HepG2 (cell line): ENCODE measurements at regions not wholly inside any gene's neighbourhood (a gene's known extent, or its start where the extent isn't known, plus 50 kb on each side); places are given as distances from the start of the nearest gene placed in this dataset.

Experiments
- ATAC-seq: fragments of 200-7000 bp; cut with Tn5 transposase; 3 replicates; pipeline ENCODE4 v1.9.1; 2020; ENCODE audit warnings: mild to moderate bottlenecking, moderate library complexity
- BruUV-seq: library from RNA; stranded (reverse); fragments of 400-500 nt; replicated peaks from 2 replicates; lab custom pipeline; 2021; lab: Mats Ljungman, UMichigan
- CTCF ChIA-PET: fragments of 300-600 bp; formaldehyde crosslinking; extraction: SDS; loops from one replicate; lab custom pipeline; 2021; ENCODE audit warnings: low total read pairs, inconsistent platforms, low intra/inter-chr PET ratio; lab: Yijun Ruan, JAX
- POLR2A ChIA-PET: fragments of 350-600 bp; sonication (Branson Sonifier 250); formaldehyde crosslinking; loops from one replicate; lab custom pipeline; 2020; ENCODE audit warnings: antibody characterized with exemption, inconsistent platforms; lab: Yijun Ruan, JAX
- DNase-seq: peaks from one replicate; pipeline ENCODE4 v3.0.0-alpha.2; 2015; ENCODE audit warnings: low spot score
- FAIRE-seq: peaks from 3 replicates; lab custom pipeline; 2011; peaks lifted over from hg19 to GRCh38; lab: Jason Lieb, UNC
- H2AFZ ChIP-seq: one replicate; pipeline ENCODE4 v1.6.1; 2011; ENCODE audit warnings: low read length, inconsistent platforms
- H3K27ac ChIP-seq: fragments of 300-600 bp; 3 replicates; pipeline ENCODE4 v1.8.0; 2011; ENCODE audit warnings: mixed run types, mild to moderate bottlenecking, mixed read lengths, low read length, inconsistent platforms; ENCODE audit not compliant: insufficient read depth; ENCODE audit errors: extremely low read length
- H3K27me3 ChIP-seq, 2 experiments: fragments of 200-600 bp in 1 of 2; 2 replicates in 1 of 2; 3 replicates in 1 of 2; pipeline versions ENCODE4 v1.6.0 to v1.8.0; 2011; ENCODE audit warnings: low read length in 2 of 2, mild to moderate bottlenecking in 2 of 2, moderate library complexity in 2 of 2, inconsistent platforms in 1 of 2; ENCODE audit not compliant: insufficient read depth in 2 of 2, control insufficient read depth in 1 of 2
- H3K36me3 ChIP-seq, 2 experiments: fragments of 200-600 bp in 1 of 2; replicated peaks in 1 of 2; 2 replicates in 1 of 2; 3 replicates in 1 of 2; pipeline versions ENCODE4 v1.5.1 to v1.8.0; 2011; ENCODE audit warnings: low read length in 2 of 2, inconsistent platforms in 1 of 2; ENCODE audit not compliant: insufficient read depth in 2 of 2, control insufficient read depth in 1 of 2
- H3K4me1 ChIP-seq: 2 replicates; pipeline ENCODE4 v1.5.1; 2012; ENCODE audit warnings: low read length, inconsistent platforms; ENCODE audit not compliant: insufficient read depth
- H3K4me2 ChIP-seq: 2 replicates; pipeline ENCODE4 v1.6.0; 2011; ENCODE audit warnings: low read depth, low read length, inconsistent platforms
- H3K4me3 ChIP-seq, 3 experiments: fragments of 200-600 bp in 1 of 3; sonication (generic), shearing (Covaris generic) in 1 of 3; replicated peaks in 1 of 3; 2 replicates each; pipeline ENCODE4 v1.5.1; 2011 to 2016; ENCODE audit warnings: low read length in 3 of 3, inconsistent platforms in 2 of 3, low read depth in 2 of 3, mild to moderate bottlenecking in 2 of 3, control low read depth in 1 of 3, mixed read lengths in 1 of 3; ENCODE audit not compliant: insufficient read depth in 1 of 3
- H3K79me2 ChIP-seq: one replicate; pipeline ENCODE4 v1.6.1; 2011; ENCODE audit warnings: low read length, inconsistent platforms; ENCODE audit not compliant: insufficient read depth
- H3K9ac ChIP-seq: 2 replicates; pipeline ENCODE4 v1.6.0; 2011; ENCODE audit warnings: mild to moderate bottlenecking, low read depth, low read length, inconsistent platforms; ENCODE audit not compliant: insufficient read depth
- H3K9me3 ChIP-seq: 2 replicates; pipeline ENCODE4 v1.5.1; 2012; ENCODE audit warnings: mild to moderate bottlenecking, low read length
- H4K20me1 ChIP-seq: 2 replicates; pipeline ENCODE4 v1.6.0; 2011; ENCODE audit warnings: inconsistent platforms, mild to moderate bottlenecking, low read length, moderate library complexity; ENCODE audit not compliant: insufficient read depth
- DNMT3B ChIP-seq: conservative IDR thresholded peaks from 2 replicates; pipeline ENCODE4 v1.6.1; 2016; ENCODE audit warnings: missing biosample characterization, control low read depth
- SNRNP70 ChIP-seq: fragments of 200-400 bp; formaldehyde crosslinking; IDR thresholded peaks from 2 replicates; pipeline ENCODE4 v1.6.1; 2017; ENCODE audit warnings: mild to moderate bottlenecking, low read depth, low read length, moderate library complexity
- ZNF607 ChIP-seq: sonication (generic); formaldehyde crosslinking; IDR thresholded peaks from 2 replicates; pipeline ENCODE4 v1.5.1; 2020; ENCODE audit warnings: missing genetic modification reagents, mild to moderate bottlenecking, borderline replicate concordance
- WGBS: methylation state at CpG from one replicate; pipeline ENCODE4 v1.1.6; 2017; ENCODE audit warnings: low lambda C conversion rate; 5-methylcytosine and 5-hydroxymethylcytosine counted together
- in situ Hi-C: cut with HindIII; loops from 2 replicates; pipeline ENCODE4 v1.10.0; 2017; ENCODE audit warnings: low pct_unique_long_range_greater_than_20kb; ENCODE audit not compliant: extremely low pct_ligation_motif_present
- intact Hi-C: fragments of 100-400 bp; cut with micrococcal nuclease; formaldehyde crosslinking; loops from one replicate; pipeline ENCODE4 v1.10.0; 2022; ENCODE audit not compliant: unreplicated experiment
- TF ChIP-seq, protein P1 (sequence below): sonication (generic); formaldehyde crosslinking; IDR thresholded peaks from 2 replicates; pipeline ENCODE4 v1.5.1; 2020; ENCODE audit warnings: mild to moderate bottlenecking, missing genetic modification reagents, borderline replicate concordance

- H3K9me3 ChIP-seq: no peaks in the 10 kb centered on the region
- peaks cover 0 to 10% of the 10 kb centered on the region in 2 experiments; a peak in 3 of 5 replicates for H3K27me3 ChIP-seq
- H3K27ac ChIP-seq: no peak overlapping the region
- no peak overlapping the region for H2AFZ ChIP-seq
- DNase-seq: no peak
- ChIA-PET CTCF (no interaction called here), POLR2A (no interaction called here)
- no peak overlapping the region for H3K4me2 ChIP-seq
- TF ChIP-seq, protein P1, sequence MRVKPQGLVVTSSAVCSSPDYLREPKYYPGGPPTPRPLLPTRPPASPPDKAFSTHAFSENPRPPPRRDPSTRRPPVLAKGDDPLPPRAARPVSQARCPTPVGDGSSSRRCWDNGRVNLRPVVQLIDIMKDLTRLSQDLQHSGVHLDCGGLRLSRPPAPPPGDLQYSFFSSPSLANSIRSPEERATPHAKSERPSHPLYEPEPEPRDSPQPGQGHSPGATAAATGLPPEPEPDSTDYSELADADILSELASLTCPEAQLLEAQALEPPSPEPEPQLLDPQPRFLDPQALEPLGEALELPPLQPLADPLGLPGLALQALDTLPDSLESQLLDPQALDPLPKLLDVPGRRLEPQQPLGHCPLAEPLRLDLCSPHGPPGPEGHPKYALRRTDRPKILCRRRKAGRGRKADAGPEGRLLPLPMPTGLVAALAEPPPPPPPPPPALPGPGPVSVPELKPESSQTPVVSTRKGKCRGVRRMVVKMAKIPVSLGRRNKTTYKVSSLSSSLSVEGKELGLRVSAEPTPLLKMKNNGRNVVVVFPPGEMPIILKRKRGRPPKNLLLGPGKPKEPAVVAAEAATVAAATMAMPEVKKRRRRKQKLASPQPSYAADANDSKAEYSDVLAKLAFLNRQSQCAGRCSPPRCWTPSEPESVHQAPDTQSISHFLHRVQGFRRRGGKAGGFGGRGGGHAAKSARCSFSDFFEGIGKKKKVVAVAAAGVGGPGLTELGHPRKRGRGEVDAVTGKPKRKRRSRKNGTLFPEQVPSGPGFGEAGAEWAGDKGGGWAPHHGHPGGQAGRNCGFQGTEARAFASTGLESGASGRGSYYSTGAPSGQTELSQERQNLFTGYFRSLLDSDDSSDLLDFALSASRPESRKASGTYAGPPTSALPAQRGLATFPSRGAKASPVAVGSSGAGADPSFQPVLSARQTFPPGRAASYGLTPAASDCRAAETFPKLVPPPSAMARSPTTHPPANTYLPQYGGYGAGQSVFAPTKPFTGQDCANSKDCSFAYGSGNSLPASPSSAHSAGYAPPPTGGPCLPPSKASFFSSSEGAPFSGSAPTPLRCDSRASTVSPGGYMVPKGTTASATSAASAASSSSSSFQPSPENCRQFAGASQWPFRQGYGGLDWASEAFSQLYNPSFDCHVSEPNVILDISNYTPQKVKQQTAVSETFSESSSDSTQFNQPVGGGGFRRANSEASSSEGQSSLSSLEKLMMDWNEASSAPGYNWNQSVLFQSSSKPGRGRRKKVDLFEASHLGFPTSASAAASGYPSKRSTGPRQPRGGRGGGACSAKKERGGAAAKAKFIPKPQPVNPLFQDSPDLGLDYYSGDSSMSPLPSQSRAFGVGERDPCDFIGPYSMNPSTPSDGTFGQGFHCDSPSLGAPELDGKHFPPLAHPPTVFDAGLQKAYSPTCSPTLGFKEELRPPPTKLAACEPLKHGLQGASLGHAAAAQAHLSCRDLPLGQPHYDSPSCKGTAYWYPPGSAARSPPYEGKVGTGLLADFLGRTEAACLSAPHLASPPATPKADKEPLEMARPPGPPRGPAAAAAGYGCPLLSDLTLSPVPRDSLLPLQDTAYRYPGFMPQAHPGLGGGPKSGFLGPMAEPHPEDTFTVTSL (CRISPR knock-in tag): no peak
- TF ChIP-seq ZNF607: no peak
- 44% methylated on average over 7 of the region's 7 CpGs for WGBS
- no peak for FAIRE-seq
- H4K20me1 ChIP-seq: no peaks in the 10 kb centered on the region
- no peak for ATAC-seq
- H3K4me1 ChIP-seq: no peaks in the 10 kb centered on the region
- intact Hi-C loops: no loop called here
- no peaks in the 10 kb centered on the region for H3K79me2 ChIP-seq
- H3K9ac ChIP-seq: no peak overlapping the region
- no peaks in the 10 kb centered on the region for H3K36me3 ChIP-seq
- in situ Hi-C loops: no loop called here
- H3K4me3 ChIP-seq: no peak overlapping the region
- BruUV-seq: no TSS peak
Observed at GRCh38 chr1:38641661-38642060, 217.9 kb downstream of the RRAGC start.

GRCh38 chr1:38640371-38640770 lies 219.2 kb downstream of the RRAGC start:
- in situ Hi-C loops (no loop called here), intact Hi-C loops (no loop called here)
- no peak overlapping the region for H2AFZ ChIP-seq
- TF ChIP-seq DNMT3B (CRISPR knock-in tag) (no peak), SNRNP70 (no peak)
- no peak overlapping the region for H3K4me2 ChIP-seq
- no peaks in the 10 kb centered on the region for H3K36me3 ChIP-seq
- WGBS: 14% methylated on average over 4 of the region's 4 CpGs
- no peak for ATAC-seq
- H3K9me3 ChIP-seq: no peaks in the 10 kb centered on the region
- H3K27ac ChIP-seq: no peak overlapping the region
- H3K27me3 ChIP-seq: peaks cover 0 to 6% of the 10 kb centered on the region in 2 experiments; a peak in 3 of 5 replicates
- FAIRE-seq: no peak
- H4K20me1 ChIP-seq: no peaks in the 10 kb centered on the region
- no peak for DNase-seq
- H3K9ac ChIP-seq: no peak overlapping the region
- POLR2A ChIA-PET: no interaction called here
- BruUV-seq: no TSS peak
- H3K4me1 ChIP-seq: no peaks in the 10 kb centered on the region
- H3K79me2 ChIP-seq: no peaks in the 10 kb centered on the region
- CTCF ChIA-PET: no interaction called here
- H3K4me3 ChIP-seq: no peak overlapping the region
